Astrocyte of the spinal cord (primary cell): ENCODE measurements at regions not wholly inside any gene's neighbourhood (a gene's known extent, or its start where the extent isn't known, plus 50 kb on each side); places are given as distances from the start of the nearest gene placed in this dataset.
A peak's percentile ranks its signal among the peaks of the same experiment; 100 is the strongest.

Source experiments
- DNase-seq: peaks from one replicate; pipeline ENCODE4 v3.0.0; 2011; ENCODE audit warnings: low read depth, low spot score
- H3K4me3 ChIP-seq: 2 replicates; pipeline ENCODE4 v1.5.1; 2011; ENCODE audit warnings: low read depth, mild to moderate bottlenecking, low read length, moderate library complexity
- CTCF ChIP-seq: IDR thresholded peaks from 2 replicates; pipeline ENCODE4 v1.5.1; 2012; ENCODE audit warnings: low read depth, mild to moderate bottlenecking, low read length, inconsistent platforms
- in situ Hi-C: cut with HindIII; loops from 2 replicates; pipeline ENCODE4 v1.10.0; 2017; ENCODE audit warnings: low sequenced_read_pairs

- DNase-seq = peak; percentile 25
- TF ChIP-seq CTCF = no peak
- in situ Hi-C loops = no loop called here
- H3K4me3 ChIP-seq = no peak overlapping the region
These were observed 399.1 kb downstream of the PLCL1 start for GRCh38 chr2:198203336-198204069.
